Endothelial cell of umbilical vein (primary cell): ENCODE measurements at regions not wholly inside any gene's neighbourhood (a gene's known extent, or its start where the extent isn't known, plus 50 kb on each side); places are given as distances from the start of the nearest gene placed in this dataset.
A peak's percentile ranks its signal among the peaks of the same experiment; 100 is the strongest.

Experiments used
- BruUV-seq: library from RNA; stranded (reverse); fragments of 400-500 nt; replicated peaks from 2 replicates; lab custom pipeline; 2021; lab: Mats Ljungman, UMichigan
- CTCF ChIA-PET: fragments of 300-600, 350-600 bp; sonication (Branson Sonifier 250); formaldehyde crosslinking; loops from one replicate; lab custom pipeline; 2021; ENCODE audit warnings: antibody characterized with exemption, inconsistent platforms; lab: Charles Lee
- POLR2A ChIA-PET: fragments of 300-600, 350-600 bp; sonication (Branson Sonifier 250); formaldehyde crosslinking; loops from one replicate; lab custom pipeline; 2021; ENCODE audit warnings: antibody characterized with exemption, inconsistent platforms; lab: Charles Lee
- DNase-seq: peaks from one replicate; pipeline ENCODE4 v3.0.0-alpha.2; 2011; ENCODE audit warnings: low read depth, low spot score
- FAIRE-seq: peaks from 2 replicates; lab custom pipeline; 2011; peaks lifted over from hg19 to GRCh38; lab: Jason Lieb, UNC
- H2AFZ ChIP-seq: 2 replicates; pipeline ENCODE4 v1.6.0; 2012; ENCODE audit warnings: low read depth, low read length, control low read depth, inconsistent platforms
- H3K27ac ChIP-seq: 2 replicates; pipeline ENCODE4 v1.5.1; 2011; ENCODE audit warnings: low read depth, mild to moderate bottlenecking, control low read depth, low read length, moderate library complexity; ENCODE audit not compliant: insufficient read depth
- H3K27me3 ChIP-seq, 2 experiments: 2 replicates each; pipeline versions ENCODE4 v1.6.0 to v1.6.1; 2011; ENCODE audit warnings: low read length in 2 of 2, mixed read lengths in 1 of 2; ENCODE audit not compliant: control insufficient read depth in 2 of 2, insufficient read depth in 2 of 2
- H3K36me3 ChIP-seq, 2 experiments: 2 replicates in 1 of 2; 3 replicates in 1 of 2; pipeline ENCODE4 v1.5.1; 2011; ENCODE audit warnings: low read length in 2 of 2, mild to moderate bottlenecking in 1 of 2, moderate library complexity in 1 of 2; ENCODE audit not compliant: control insufficient read depth in 2 of 2, insufficient read depth in 2 of 2; ENCODE audit errors: extremely low read depth in 1 of 2
- H3K4me1 ChIP-seq: 3 replicates; pipeline ENCODE4 v1.5.1; 2011; ENCODE audit warnings: mild to moderate bottlenecking, low read length; ENCODE audit not compliant: control insufficient read depth, insufficient read depth; ENCODE audit errors: extremely low read depth
- H3K4me2 ChIP-seq: 2 replicates; pipeline ENCODE4 v1.6.1; 2011; ENCODE audit warnings: low read length, control low read depth, mixed read lengths; ENCODE audit not compliant: insufficient read depth
- H3K4me3 ChIP-seq, 3 experiments: fragments of 200-600 bp in 1 of 3; sonication (generic), shearing (Covaris generic) in 1 of 3; replicated peaks in 1 of 3; 2 replicates each; pipeline ENCODE4 v1.5.1; 2011 to 2016; ENCODE audit warnings: control low read depth in 3 of 3, low read length in 3 of 3, mild to moderate bottlenecking in 2 of 3, inconsistent platforms in 1 of 3, low read depth in 1 of 3, moderate library complexity in 1 of 3; ENCODE audit not compliant: insufficient read depth in 1 of 3
- H3K79me2 ChIP-seq: 2 replicates; pipeline ENCODE4 v1.6.0; 2012; ENCODE audit warnings: low read length, inconsistent platforms; ENCODE audit not compliant: control insufficient read depth, insufficient read depth
- H3K9ac ChIP-seq: replicated peaks from 2 replicates; pipeline ENCODE3; 2011; ENCODE audit warnings: low read length, control low read depth; ENCODE audit not compliant: insufficient read depth; ENCODE audit errors: extremely low read depth
- H3K9me1 ChIP-seq: replicated peaks from 3 replicates; pipeline ENCODE4 v1.6.0; 2011; ENCODE audit warnings: mild to moderate bottlenecking, low read length; ENCODE audit not compliant: control insufficient read depth, insufficient read depth; ENCODE audit errors: extremely low read depth
- H3K9me3 ChIP-seq: replicated peaks from 2 replicates; pipeline ENCODE4 v1.5.1; 2012; ENCODE audit warnings: low read length, inconsistent platforms; ENCODE audit not compliant: control insufficient read depth, insufficient read depth
- H4K20me1 ChIP-seq: replicated peaks from 2 replicates; pipeline ENCODE3; 2011; ENCODE audit warnings: mild to moderate bottlenecking, low read length; ENCODE audit not compliant: control insufficient read depth, insufficient read depth; ENCODE audit errors: extremely low read depth
- EZH2 ChIP-seq: IDR thresholded peaks from 2 replicates; pipeline ENCODE4 v1.6.1; 2012; ENCODE audit warnings: borderline replicate concordance, low read depth, mild to moderate bottlenecking, moderate library complexity, low read length, inconsistent platforms; ENCODE audit not compliant: severe bottlenecking
- FOS ChIP-seq: IDR thresholded peaks from 2 replicates; pipeline ENCODE4 v1.6.1; 2011; ENCODE audit warnings: mild to moderate bottlenecking, low read length, moderate library complexity, borderline replicate concordance; ENCODE audit not compliant: insufficient read depth
- GATA2 ChIP-seq: IDR thresholded peaks from 2 replicates; pipeline ENCODE4 v1.7.0; 2011; ENCODE audit warnings: low read depth, mild to moderate bottlenecking, moderate library complexity, mixed read lengths, low read length; ENCODE audit not compliant: insufficient read length, insufficient read depth
- JUN ChIP-seq: IDR thresholded peaks from 2 replicates; pipeline ENCODE4 v1.6.1; 2011; ENCODE audit warnings: borderline replicate concordance, low read depth; ENCODE audit not compliant: insufficient read length, insufficient read depth
- MYC ChIP-seq: IDR thresholded peaks from one replicate; pipeline ENCODE4 v1.6.1; 2011; ENCODE audit warnings: mild to moderate bottlenecking, low read depth, low read length
- POLR2AphosphoS5 ChIP-seq: IDR thresholded peaks from 2 replicates; pipeline ENCODE4 v1.6.1; 2012; ENCODE audit warnings: low read depth, mild to moderate bottlenecking, control low read depth, low read length, moderate library complexity; ENCODE audit not compliant: insufficient read depth
- dilution Hi-C: fragments of 300-500 bp; cut with MboI; formaldehyde crosslinking; loops from one replicate; pipeline ENCODE4 v1.15.0; 2019; ENCODE audit warnings: low sequenced_read_pairs; ENCODE audit not compliant: extremely low pct_ligation_motif_present
- intact Hi-C: fragments of 100-400 bp; cut with micrococcal nuclease; formaldehyde crosslinking; loops from one replicate; pipeline ENCODE4 v1.10.0; 2022

GRCh38 chr18:60596928-60597327 lies 224.4 kb upstream of the MC4R start:
- ChIA-PET CTCF (no interaction called here), POLR2A (no interaction called here)

GRCh38 chr18:60599267-60599666 lies 226.7 kb upstream of the MC4R start:
- no peak for DNase-seq
- FAIRE-seq = no peak
- Histone ChIP-seq H3K4me2 (no peak overlapping the region), H2AFZ (no peak overlapping the region), H3K9me3 (no peaks in the 10 kb centered on the region), H4K20me1 (no peaks in the 10 kb centered on the region), H3K9me1 (no peaks in the 10 kb centered on the region), H3K36me3 (no peaks in the 10 kb centered on the region), H3K9ac (no peak overlapping the region), H3K4me1 (no peaks in the 10 kb centered on the region), H3K27ac (no peak overlapping the region), H3K4me3 (no peak overlapping the region), H3K27me3 (no peaks in the 10 kb centered on the region), H3K79me2 (no peaks in the 10 kb centered on the region)
- ChIA-PET CTCF (no interaction called here), POLR2A (no interaction called here)
- intact Hi-C loops = no loop called here
- TF ChIP-seq EZH2 (no peak), JUN (no peak), GATA2 (no peak), MYC (no peak)
- dilution Hi-C loops = no loop called here
- BruUV-seq = no TSS peak

More at GRCh38 chr18:60596928-60597327, 224.4 kb upstream of the MC4R start:
- no peaks in the 10 kb centered on the region for H4K20me1 ChIP-seq
- H3K79me2 ChIP-seq = no peaks in the 10 kb centered on the region
- dilution Hi-C loops = no loop called here
- intact Hi-C loops = no loop called here
- FAIRE-seq (peak; percentile 24), DNase-seq (no peak)
- H3K9ac ChIP-seq = no peak overlapping the region
- TF ChIP-seq POLR2AphosphoS5 = no peak
- TF ChIP-seq JUN = no peak
- no peak for TF ChIP-seq FOS
- no peaks in the 10 kb centered on the region for H3K9me3 ChIP-seq
- H3K27me3 ChIP-seq = no peaks in the 10 kb centered on the region
- no peaks in the 10 kb centered on the region for H3K9me1 ChIP-seq
- BruUV-seq = no TSS peak
- H3K4me2 ChIP-seq = no peak overlapping the region
- H3K4me1 ChIP-seq = no peaks in the 10 kb centered on the region
- H3K36me3 ChIP-seq = no peaks in the 10 kb centered on the region
- H2AFZ ChIP-seq = no peak overlapping the region
- H3K4me3 ChIP-seq = no peak overlapping the region
- H3K27ac ChIP-seq = no peak overlapping the region
